Stomach (tissue), 8 donors: ENCODE measurements at regions not wholly inside any gene's neighbourhood (a gene's known extent, or its start where the extent isn't known, plus 50 kb on each side); places are given as distances from the start of the nearest gene placed in this dataset.

ENCODE experiments used
- DNase-seq, 2 donors: peaks; one replicate each; pipeline versions ENCODE4 v3.0.0 to v3.0.0-alpha.2; 2013 to 2019
- H3K27ac ChIP-seq, 5 donors: fragments of 200-600 bp in 4 of 5; sonication (generic) in 4 of 5; one replicate each; pipeline ENCODE4 v1.5.1; 2013 to 2019; ENCODE audit warnings: mild to moderate bottlenecking in 1 of 5, moderate library complexity in 1 of 5
- H3K27me3 ChIP-seq, 3 donors: fragments of 200-600 bp; sonication (generic); one replicate each; pipeline ENCODE4 v1.5.1; 2017 to 2019; ENCODE audit warnings: mixed run types in 1 of 3
- H3K36me3 ChIP-seq, 4 donors: fragments of 200-600 bp; sonication (generic); 1 replicate in 3 of 4; 2 replicates in 1 of 4; pipeline ENCODE4 v1.5.1; 2016 to 2019
- H3K4me1 ChIP-seq, 4 donors: fragments of 200-600 bp; sonication (generic); one replicate each; pipeline ENCODE4 v1.5.1; 2016 to 2019
- H3K4me3 ChIP-seq, 4 donors: fragments of 200-600 bp; sonication (generic) in 3 of 4; one replicate each; pipeline ENCODE4 v1.5.1; 2016 to 2019; ENCODE audit warnings: mild to moderate bottlenecking in 1 of 4
- H3K9me3 ChIP-seq, 4 donors: fragments of 200-600 bp; sonication (generic); one replicate each; pipeline ENCODE4 v1.5.1; 2016 to 2019
- EP300 ChIP-seq: sonication (generic); formaldehyde crosslinking; IDR thresholded peaks from one replicate; pipeline ENCODE4 v1.6.1; 2017; ENCODE audit warnings: antibody characterized with exemption
- POLR2A ChIP-seq, 4 donors: fragments of 450-650 bp; IDR thresholded peaks; one replicate each; pipeline ENCODE4 v1.6.1; 2016; ENCODE audit warnings: antibody characterized with exemption in 4 of 4, control low read depth in 2 of 4, mild to moderate bottlenecking in 1 of 4, moderate library complexity in 1 of 4
- POLR2AphosphoS5 ChIP-seq, 3 donors: sonication (generic); formaldehyde crosslinking; IDR thresholded peaks; one replicate each; pipeline ENCODE4 v1.6.1; 2016; ENCODE audit warnings: antibody characterized with exemption in 3 of 3
- WGBS, 5 donors: extraction: QIAGEN DNeasy Blood & Tissue Kit in 3 of 5; methylation state at CpG; one replicate each; pipeline versions ENCODE4 v1.1.5 to v1.1.7; 2013 to 2018; 5-methylcytosine and 5-hydroxymethylcytosine counted together
- intact Hi-C: fragments of 100-400 bp; cut with DNase I; formaldehyde crosslinking; loops from one replicate; pipeline ENCODE4 v1.15.1; 2023; ENCODE audit warnings: low total_unique reads
- TF ChIP-seq, protein P1 (sequence below), 7 experiments: fragments of 450-650 bp in 4 of 7; fragments of 200-600 bp in 3 of 7; sonication (generic) in 3 of 7; IDR thresholded peaks; one replicate each; pipeline ENCODE4 v1.5.1; 2016 to 2019; ENCODE audit warnings: antibody characterized with exemption in 7 of 7, control low read depth in 2 of 7, mild to moderate bottlenecking in 1 of 7
- donor health status: healthy with polysubstance abuse.
- donor health status: Bipolar disorder and iron deficiency.
- donor health status: healthy.

DNA sequence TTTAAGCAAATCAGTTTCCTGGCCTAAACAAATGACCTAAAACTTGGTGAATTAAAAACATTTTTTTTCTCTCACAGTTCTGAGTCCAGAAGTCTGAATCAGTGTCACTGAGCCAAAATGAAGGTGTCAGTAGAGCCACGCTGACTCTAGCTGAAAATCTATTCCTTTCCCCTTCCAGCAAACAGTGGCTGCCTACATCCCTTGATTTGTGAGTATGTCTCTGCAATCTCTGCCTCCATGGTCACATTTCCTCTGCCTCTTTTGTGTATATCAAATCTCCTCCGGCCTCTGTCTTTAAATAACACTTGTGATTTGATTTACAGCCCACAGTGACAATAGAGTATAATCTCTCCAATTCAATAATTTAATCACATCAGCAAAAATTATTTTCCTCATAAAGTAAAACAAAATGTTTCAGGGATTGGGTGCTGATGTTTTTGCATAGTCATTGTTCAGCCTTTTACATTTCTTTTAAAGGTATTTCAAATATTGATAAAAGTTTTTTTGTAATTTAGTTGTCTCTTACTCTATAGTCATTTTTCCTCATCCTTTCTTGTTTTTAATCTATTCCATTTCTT, 1715.4 kb downstream of the BRINP3 start:
- Histone ChIP-seq H3K36me3 (no peaks in the 10 kb centered on the region), H3K4me1 (no peaks in the 10 kb centered on the region), H3K9me3 (peaks cover 0 to 4% (median 0%) of the 10 kb centered on the region in 4 donors), H3K4me3 (no peak overlapping the region), H3K27ac (no peak overlapping the region), H3K27me3 (no peaks in the 10 kb centered on the region)
- no peak for TF ChIP-seq POLR2AphosphoS5 (IDR thresholded peaks at IDR 0.05)
- TF ChIP-seq, protein P1, sequence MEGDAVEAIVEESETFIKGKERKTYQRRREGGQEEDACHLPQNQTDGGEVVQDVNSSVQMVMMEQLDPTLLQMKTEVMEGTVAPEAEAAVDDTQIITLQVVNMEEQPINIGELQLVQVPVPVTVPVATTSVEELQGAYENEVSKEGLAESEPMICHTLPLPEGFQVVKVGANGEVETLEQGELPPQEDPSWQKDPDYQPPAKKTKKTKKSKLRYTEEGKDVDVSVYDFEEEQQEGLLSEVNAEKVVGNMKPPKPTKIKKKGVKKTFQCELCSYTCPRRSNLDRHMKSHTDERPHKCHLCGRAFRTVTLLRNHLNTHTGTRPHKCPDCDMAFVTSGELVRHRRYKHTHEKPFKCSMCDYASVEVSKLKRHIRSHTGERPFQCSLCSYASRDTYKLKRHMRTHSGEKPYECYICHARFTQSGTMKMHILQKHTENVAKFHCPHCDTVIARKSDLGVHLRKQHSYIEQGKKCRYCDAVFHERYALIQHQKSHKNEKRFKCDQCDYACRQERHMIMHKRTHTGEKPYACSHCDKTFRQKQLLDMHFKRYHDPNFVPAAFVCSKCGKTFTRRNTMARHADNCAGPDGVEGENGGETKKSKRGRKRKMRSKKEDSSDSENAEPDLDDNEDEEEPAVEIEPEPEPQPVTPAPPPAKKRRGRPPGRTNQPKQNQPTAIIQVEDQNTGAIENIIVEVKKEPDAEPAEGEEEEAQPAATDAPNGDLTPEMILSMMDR (IDR thresholded peaks at IDR 0.05), result no peak
- TF ChIP-seq EP300, result no peak
- no peak for TF ChIP-seq POLR2A (IDR thresholded peaks at IDR 0.05)
- intact Hi-C loops, result no loop called here
- DNase-seq, result no peak
- 40 to 57% (median 42%) methylated on average over 2 of the region's 2 CpGs for WGBS, 5 donors

DNA sequence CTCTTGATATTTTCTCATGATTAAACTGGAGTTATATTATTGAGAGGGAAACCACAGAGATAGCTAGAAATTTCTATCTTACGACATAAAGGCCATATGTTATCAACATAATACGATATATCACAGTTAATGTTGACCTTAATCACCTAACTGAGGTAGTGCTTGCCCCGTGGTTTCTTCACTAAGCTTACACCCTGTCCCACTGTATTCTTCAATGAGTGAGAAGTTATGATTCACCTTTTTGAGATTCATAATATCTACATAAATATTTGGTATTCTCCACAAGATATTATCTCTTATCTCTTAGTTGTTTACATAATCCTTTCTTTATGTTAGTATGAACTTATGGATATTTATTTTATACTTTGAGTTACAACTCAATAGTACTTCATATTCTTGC, 1714.1 kb downstream of the BRINP3 start:
- 38 to 66% (median 53%) methylated on average over 3 of the region's 3 CpGs for WGBS, 5 donors

DNA sequence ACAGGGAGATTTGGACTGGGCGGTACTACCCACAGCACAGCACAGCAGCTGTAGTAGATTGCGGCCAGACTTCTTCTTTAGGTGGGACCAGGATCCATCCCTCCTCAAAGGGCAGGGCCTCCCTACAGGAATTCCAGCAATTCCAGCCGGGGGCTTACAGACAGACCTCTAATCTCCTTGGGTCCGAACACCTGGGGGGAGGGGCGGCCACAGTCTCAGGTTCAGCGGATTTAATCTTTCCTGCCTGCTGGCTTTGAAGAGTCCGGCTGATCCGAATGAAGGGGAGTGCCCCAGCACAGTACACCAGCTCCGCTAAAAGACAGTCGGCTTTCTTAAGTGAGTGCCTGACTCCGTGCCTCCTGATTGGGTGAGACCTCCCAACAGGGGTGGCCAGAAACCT, 1708.5 kb downstream of the BRINP3 start:
- H3K4me1 ChIP-seq, result no peaks in the 10 kb centered on the region
- H3K9me3 ChIP-seq, result peaks cover 0 to 26% (median 10%) of the 10 kb centered on the region in 4 donors
- no peak overlapping the region for H3K4me3 ChIP-seq
- DNase-seq, result no peak
- intact Hi-C loops, result no loop called here
- WGBS, 5 donors, result 72 to 86% (median 76%) methylated on average over 7 to 11 of the region's 11 CpGs
- H3K36me3 ChIP-seq, result no peaks in the 10 kb centered on the region
- no peak overlapping the region for H3K27ac ChIP-seq
- H3K27me3 ChIP-seq, result no peaks in the 10 kb centered on the region
- TF ChIP-seq, protein P1 (IDR thresholded peaks at IDR 0.05), result no peak
- no peak for TF ChIP-seq POLR2AphosphoS5 (IDR thresholded peaks at IDR 0.05)
- TF ChIP-seq POLR2A (IDR thresholded peaks at IDR 0.05), result no peak
- TF ChIP-seq EP300, result no peak

More for the DNA sequence above, 1714.1 kb downstream of the BRINP3 start:
- DNase-seq, result no peak
- no peak overlapping the region for H3K4me3 ChIP-seq
- no peak for TF ChIP-seq POLR2AphosphoS5 (IDR thresholded peaks at IDR 0.05)
- TF ChIP-seq, protein P1 (IDR thresholded peaks at IDR 0.05), result no peak
- TF ChIP-seq POLR2A (IDR thresholded peaks at IDR 0.05), result no peak
- TF ChIP-seq EP300, result no peak
- H3K4me1 ChIP-seq, result no peaks in the 10 kb centered on the region
- no peaks in the 10 kb centered on the region for H3K36me3 ChIP-seq
- peaks cover 0 to 9% (median 0%) of the 10 kb centered on the region in 4 donors for H3K9me3 ChIP-seq
- no peak overlapping the region for H3K27ac ChIP-seq
- H3K27me3 ChIP-seq, result no peaks in the 10 kb centered on the region
- intact Hi-C loops, result no loop called here

DNA sequence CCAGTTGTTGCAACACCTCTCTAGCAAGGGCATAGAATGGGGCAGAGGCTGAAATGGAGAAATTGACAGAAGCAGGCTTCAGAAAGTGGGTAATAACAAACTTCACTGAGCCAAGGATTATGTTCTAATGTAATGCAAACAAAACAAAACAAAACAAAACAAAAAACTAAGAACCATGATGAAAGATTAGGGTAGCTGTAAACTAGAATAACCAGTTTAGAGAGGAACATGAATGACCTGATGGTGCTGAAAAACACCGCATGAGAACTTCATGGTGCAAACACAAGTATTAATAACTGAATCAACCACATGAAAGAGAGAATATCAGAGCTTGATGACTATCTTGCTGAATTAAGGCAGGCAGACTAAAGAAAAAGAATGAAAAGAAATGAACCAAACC, 1707.7 kb downstream of the BRINP3 start:
- no peaks in the 10 kb centered on the region for H3K36me3 ChIP-seq
- H3K27me3 ChIP-seq, result no peaks in the 10 kb centered on the region
- no peak for TF ChIP-seq EP300
- no peak for TF ChIP-seq POLR2A (IDR thresholded peaks at IDR 0.05)
- TF ChIP-seq POLR2AphosphoS5 (IDR thresholded peaks at IDR 0.05), result no peak
- TF ChIP-seq, protein P1 (IDR thresholded peaks at IDR 0.05), result no peak
- no peak for DNase-seq
- no peaks in the 10 kb centered on the region for H3K4me1 ChIP-seq
- no peak overlapping the region for H3K27ac ChIP-seq
- peaks cover 0 to 26% (median 10%) of the 10 kb centered on the region in 4 donors for H3K9me3 ChIP-seq
- WGBS, 5 donors, result 46 to 67% (median 61%) methylated on average over 1 of the region's 1 CpG
- H3K4me3 ChIP-seq, result no peak overlapping the region
- intact Hi-C loops, result no loop called here
